Common myeloid progenitor, CD34-positive (primary cell): ENCODE measurements at regions not wholly inside any gene's neighbourhood (a gene's known extent, or its start where the extent isn't known, plus 50 kb on each side); places are given as distances from the start of the nearest gene placed in this dataset.

ENCODE experiments used
- CTCF ChIA-PET: fragments of 350-600 bp; sonication (Branson Sonifier 250); formaldehyde crosslinking; loops from one replicate; lab custom pipeline; 2021; ENCODE audit warnings: antibody characterized with exemption; lab: Charles Lee
- POLR2A ChIA-PET: fragments of 350-600 bp; sonication (Branson Sonifier 250); formaldehyde crosslinking; loops from one replicate; lab custom pipeline; 2021; ENCODE audit warnings: antibody characterized with exemption; lab: Charles Lee
- DNase-seq, 3 donors: peaks; one replicate each; pipeline versions ENCODE4 v3.0.0 to v3.0.0-alpha.2; 2013
- H3K27ac ChIP-seq, 2 experiments: 1 replicate in 1 of 2; 2 replicates in 1 of 2; pipeline ENCODE4 v1.7.0; 2013; ENCODE audit warnings: inconsistent platforms in 2 of 2, low read length in 2 of 2, mild to moderate bottlenecking in 2 of 2, low read depth in 1 of 2, moderate library complexity in 1 of 2; ENCODE audit not compliant: severe bottlenecking in 2 of 2, insufficient read depth in 1 of 2, poor library complexity in 1 of 2
- H3K27me3 ChIP-seq, 5 experiments: replicated peaks in 2 of 5; 1 replicate in 3 of 5; 2 replicates in 2 of 5; pipeline versions ENCODE4 v1.6.1 to v1.7.0; 2013; ENCODE audit warnings: low read length in 4 of 5, mild to moderate bottlenecking in 2 of 5, moderate library complexity in 2 of 5, inconsistent platforms in 1 of 5; ENCODE audit not compliant: insufficient read depth in 5 of 5, control insufficient read depth in 4 of 5
- H3K36me3 ChIP-seq, 4 experiments: 1 replicate in 2 of 4; 2 replicates in 2 of 4; pipeline versions ENCODE4 v1.6.1 to v1.7.0; 2013; ENCODE audit warnings: low read length in 3 of 4, control low read depth in 1 of 4, mild to moderate bottlenecking in 1 of 4; ENCODE audit not compliant: control insufficient read depth in 4 of 4, insufficient read depth in 4 of 4
- H3K4me1 ChIP-seq, 4 experiments: 1 replicate in 3 of 4; 2 replicates in 1 of 4; pipeline versions ENCODE4 v1.6.1 to v1.7.1; 2013; ENCODE audit warnings: low read length in 3 of 4, mild to moderate bottlenecking in 3 of 4, control low read depth in 1 of 4, inconsistent platforms in 1 of 4, moderate library complexity in 1 of 4; ENCODE audit not compliant: control insufficient read depth in 4 of 4, insufficient read depth in 4 of 4; ENCODE audit errors: control extremely low read depth in 1 of 4
- H3K4me3 ChIP-seq, 7 experiments: 1 replicate in 4 of 7; 2 replicates in 3 of 7; pipeline versions ENCODE4 v1.5.1 to v1.7.0; 2013; ENCODE audit warnings: mild to moderate bottlenecking in 7 of 7, low read length in 6 of 7, moderate library complexity in 6 of 7, inconsistent platforms in 2 of 7, low read depth in 2 of 7, control low read depth in 1 of 7; ENCODE audit not compliant: insufficient read depth in 4 of 7, control insufficient read depth in 1 of 7; ENCODE audit errors: extremely low read depth in 1 of 7
- H3K9me3 ChIP-seq, 5 experiments: 1 replicate in 4 of 5; 2 replicates in 1 of 5; pipeline versions ENCODE4 v1.6.1 to v1.7.1; 2013; ENCODE audit warnings: low read length in 4 of 5, mild to moderate bottlenecking in 2 of 5, inconsistent platforms in 1 of 5, low read depth in 1 of 5, moderate library complexity in 1 of 5; ENCODE audit not compliant: control insufficient read depth in 4 of 5, insufficient read depth in 2 of 5; ENCODE audit errors: control extremely low read depth in 1 of 5
- WGBS: methylation state at CpG from one replicate; pipeline ENCODE4 v1.1.5; 2013; ENCODE audit not compliant: insufficient coverage; 5-methylcytosine and 5-hydroxymethylcytosine counted together

GRCh38 chr14:100657780-100658179 is 68.9 kb upstream of the DLK1 start:
- peaks cover 0 to 20% (median 0%) of the 10 kb centered on the region in 5 experiments for H3K27me3 ChIP-seq
- H3K36me3 ChIP-seq = no peaks in the 10 kb centered on the region
- POLR2A ChIA-PET = no interaction called here
- no peak for DNase-seq
- H3K4me3 ChIP-seq = no peak overlapping the region
- CTCF ChIA-PET = interaction anchor here (0.6 to 10.7 kb wide), 9 partner anchors 11 to 414 kb away, joined by 3 to 119 read pairs (median 4); no protein-coding TSS in a partner anchor
- H3K27ac ChIP-seq = no peak overlapping the region
- H3K4me1 ChIP-seq = peaks cover 0 to 9% (median 4%) of the 10 kb centered on the region in 4 experiments
- H3K9me3 ChIP-seq = no peaks in the 10 kb centered on the region
- 94% methylated on average over 4 of the region's 4 CpGs for WGBS

DNA sequence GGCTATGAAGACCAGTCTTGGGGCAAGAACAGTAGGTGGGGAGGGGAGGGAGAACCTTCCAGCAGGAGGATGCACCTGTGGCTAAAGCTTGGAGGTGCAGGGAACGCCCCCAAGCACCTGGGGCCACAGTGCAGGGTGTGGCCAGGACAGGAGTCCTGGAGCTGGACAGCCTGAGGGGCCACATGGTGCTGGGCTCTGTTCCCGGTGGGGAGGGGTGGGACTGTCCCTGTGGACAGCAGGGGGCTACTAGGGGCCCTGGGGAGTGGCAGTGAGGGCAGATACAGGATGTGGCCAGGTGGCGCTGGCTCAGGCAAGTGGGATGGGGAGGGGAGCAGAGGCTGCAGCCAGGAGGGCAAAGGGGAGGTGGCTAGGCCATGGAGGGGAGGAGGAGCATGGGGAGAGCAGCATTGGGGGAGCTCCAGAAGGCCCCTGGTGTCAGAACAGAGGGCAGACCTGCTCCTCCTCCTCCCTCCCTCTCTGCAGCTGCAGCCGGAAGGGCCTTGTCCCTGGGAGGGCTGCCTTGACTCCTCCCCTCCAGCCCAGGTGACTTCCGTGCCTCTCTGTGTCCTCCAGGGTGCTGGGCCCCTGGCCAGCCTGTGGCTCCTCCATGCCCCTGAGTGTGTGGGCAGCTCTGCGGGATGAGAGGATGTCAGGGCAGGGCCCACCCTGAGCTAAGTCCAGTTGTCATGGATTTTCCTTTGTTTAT is 68.4 kb upstream of the DLK1 start:
- no peak overlapping the region for H3K27ac ChIP-seq
- peaks cover 0 to 12% (median 7%) of the 10 kb centered on the region in 4 experiments for H3K4me1 ChIP-seq
- ChIA-PET CTCF (interaction anchor here (1.1 to 10.7 kb wide), 8 partner anchors 11 to 272 kb away, joined by 3 to 119 read pairs (median 5); no protein-coding TSS in a partner anchor), POLR2A (no interaction called here)
- H3K27me3 ChIP-seq = peaks cover 0 to 20% (median 0%) of the 10 kb centered on the region in 5 experiments
- DNase-seq = no peak
- WGBS = 39% methylated on average over 4 of the region's 6 CpGs
- no peak overlapping the region for H3K4me3 ChIP-seq
- H3K9me3 ChIP-seq = no peaks in the 10 kb centered on the region
- no peaks in the 10 kb centered on the region for H3K36me3 ChIP-seq

DNA sequence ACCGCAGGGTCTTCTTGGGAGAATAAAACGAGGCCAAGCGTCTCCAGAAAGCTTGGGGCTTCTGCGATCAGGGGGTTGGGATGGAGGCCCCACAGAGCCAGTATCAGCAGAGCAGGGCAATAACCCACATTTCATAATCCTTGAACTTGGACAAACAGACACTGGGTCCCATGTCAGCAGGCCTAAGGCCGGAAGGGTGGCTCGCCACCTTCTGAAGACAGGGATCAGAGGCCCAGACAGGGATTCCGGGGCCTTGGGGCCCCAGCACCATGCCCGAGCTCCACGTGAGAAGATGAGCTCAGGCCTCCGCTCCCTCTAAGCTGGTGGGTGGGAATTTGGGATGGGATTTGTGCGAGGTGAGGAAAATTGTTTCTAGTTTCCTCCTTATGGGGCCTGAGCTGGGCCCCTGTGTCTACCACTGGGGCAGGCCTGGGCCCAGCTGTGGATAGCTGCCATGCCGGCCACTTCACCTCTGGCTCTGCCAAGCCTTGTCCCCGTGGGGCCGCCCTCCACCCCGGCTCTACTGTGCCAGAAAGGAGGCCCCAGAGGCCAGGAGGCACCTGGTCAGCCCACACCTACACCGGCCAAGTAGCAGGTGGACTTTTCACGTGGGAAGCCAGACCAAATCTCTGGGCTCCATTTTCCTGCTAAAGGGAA is 67.2 kb upstream of the DLK1 start:
- H3K27me3 ChIP-seq = peaks cover 0 to 11% (median 0%) of the 10 kb centered on the region in 5 experiments
- POLR2A ChIA-PET = no interaction called here
- no peak overlapping the region for H3K27ac ChIP-seq
- H3K4me1 ChIP-seq = peaks cover 0 to 14% (median 9%) of the 10 kb centered on the region in 4 experiments
- no peak for DNase-seq
- H3K4me3 ChIP-seq = no peak overlapping the region
- 93% methylated on average over 13 of the region's 17 CpGs for WGBS
- no peaks in the 10 kb centered on the region for H3K9me3 ChIP-seq
- H3K36me3 ChIP-seq = no peaks in the 10 kb centered on the region
- CTCF ChIA-PET = interaction anchor here (0.8 to 10.7 kb wide), 4 partner anchors 13 to 273 kb away, joined by 3 to 119 read pairs (median 44); no protein-coding TSS in a partner anchor

GRCh38 chr14:100660498-100660881 is 66.2 kb upstream of the DLK1 start:
- ChIA-PET CTCF (interaction anchor here (1.3 to 10.7 kb wide), 4 partner anchors 9 to 277 kb away, joined by 5 to 119 read pairs (median 14); no protein-coding TSS in a partner anchor), POLR2A (interaction anchor here (0.6 kb wide), 1 partner anchor 12 kb away, joined by 3 read pairs; no protein-coding TSS in a partner anchor)
- Histone ChIP-seq H3K27ac (no peak overlapping the region), H3K4me3 (no peak overlapping the region), H3K36me3 (no peaks in the 10 kb centered on the region), H3K4me1 (peaks cover 0 to 15% (median 8%) of the 10 kb centered on the region in 4 experiments), H3K9me3 (no peaks in the 10 kb centered on the region), H3K27me3 (peaks cover 0 to 5% (median 0%) of the 10 kb centered on the region in 5 experiments)
- DNase-seq = no peak
- WGBS = 96% methylated on average over 5 of the region's 6 CpGs

GRCh38 chr14:100660882-100661635 is 65.6 kb upstream of the DLK1 start:
- H3K4me1 ChIP-seq = peaks cover 0 to 15% (median 8%) of the 10 kb centered on the region in 4 experiments
- H3K36me3 ChIP-seq = no peaks in the 10 kb centered on the region
- ChIA-PET POLR2A (interaction anchor here (0.6 kb wide), 1 partner anchor 12 kb away, joined by 3 read pairs; no protein-coding TSS in a partner anchor), CTCF (interaction anchor here (1.0 to 2.8 kb wide), 5 partner anchors 9 to 968 kb away, joined by 3 to 15 read pairs (median 5); no protein-coding TSS in a partner anchor)
- no peaks in the 10 kb centered on the region for H3K9me3 ChIP-seq
- H3K4me3 ChIP-seq = no peak overlapping the region
- no peak overlapping the region for H3K27ac ChIP-seq
- H3K27me3 ChIP-seq = peaks cover 0 to under 1% (median 0%) of the 10 kb centered on the region in 5 experiments
- 76% methylated on average over 15 of the region's 18 CpGs for WGBS
- DNase-seq = no peak

DNA sequence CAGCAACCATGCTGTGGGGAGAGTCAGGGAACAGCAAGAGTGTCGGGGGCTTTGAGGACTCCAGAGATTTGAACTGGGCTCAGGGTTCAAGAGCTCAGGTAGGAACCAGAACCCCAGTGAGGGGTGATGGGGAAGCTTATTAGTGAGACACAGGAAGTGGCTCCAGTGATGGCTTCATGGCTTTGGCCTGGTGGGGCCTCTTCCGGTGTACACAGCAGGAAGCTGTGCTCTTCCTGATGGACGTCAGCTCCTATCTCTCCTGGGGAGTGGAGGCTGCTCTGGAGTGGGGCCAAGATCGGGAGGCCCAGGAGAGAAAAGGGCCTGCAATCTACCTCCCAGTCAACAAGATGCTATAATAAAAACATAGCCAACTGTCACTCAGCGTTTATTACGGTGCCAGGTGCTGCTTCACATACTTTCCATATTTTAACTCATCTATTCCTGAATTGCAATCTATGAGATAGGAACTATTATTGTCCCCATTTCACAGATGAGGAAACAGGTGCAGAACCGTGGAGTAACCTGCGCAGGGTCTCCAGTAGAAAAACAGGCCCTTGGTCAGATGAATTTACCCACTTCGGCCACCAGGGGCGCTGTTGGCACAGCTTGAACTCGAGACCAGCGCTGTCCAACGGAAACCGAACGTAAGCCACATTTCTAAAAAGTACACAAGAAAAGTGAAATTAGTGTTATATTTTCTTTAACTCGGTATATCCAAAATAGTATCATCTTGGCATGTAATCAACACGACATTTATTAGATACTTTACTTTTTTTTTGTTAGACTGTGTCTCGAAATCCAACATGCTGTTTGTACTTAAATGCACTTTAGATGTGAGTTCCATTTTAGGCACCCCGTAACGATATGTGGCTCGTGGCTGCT is 63.6 kb upstream of the DLK1 start:
- peak; percentile 66 to 89 (median 88) for DNase-seq
- ChIA-PET CTCF (interaction anchor here (0.6 to 3.0 kb wide), 15 partner anchors 10 to 280 kb away, joined by 3 to 20 read pairs (median 4); no protein-coding TSS in a partner anchor), POLR2A (interaction anchor here (0.7 kb wide), 1 partner anchor 117 kb away, joined by 3 read pairs; no protein-coding TSS in a partner anchor)
- 44% methylated on average over 11 of the region's 21 CpGs for WGBS
- Histone ChIP-seq H3K27me3 (no peaks in the 10 kb centered on the region), H3K4me1 (peaks cover 0 to 18% (median 12%) of the 10 kb centered on the region in 4 experiments), H3K27ac (no peak overlapping the region), H3K9me3 (no peaks in the 10 kb centered on the region), H3K4me3 (no peak overlapping the region), H3K36me3 (no peaks in the 10 kb centered on the region)
